Left colon (tissue), 2 donors: ENCODE measurements at regions not wholly inside any gene's neighbourhood (a gene's known extent, or its start where the extent isn't known, plus 50 kb on each side); places are given as distances from the start of the nearest gene placed in this dataset.

Experiments used
- ATAC-seq: fragments of 200-7000 bp; cut with Tn5 transposase; one replicate; pipeline ENCODE4 v1.9.1; 2020; ENCODE audit warnings: mild to moderate bottlenecking, moderate library complexity
- DNase-seq, 2 donors: peaks; one replicate each; pipeline ENCODE4 v3.0.0-alpha.2; 2020
- intact Hi-C, 2 donors: fragments of 100-400 bp; cut with DNase I in 1 of 2; cut with micrococcal nuclease in 1 of 2; formaldehyde crosslinking; loops; one replicate each; pipeline versions ENCODE4 v1.11.2 to v1.14.0; 2022; cut with DNase I, micrococcal nuclease
- donor health status: DM: no; HTN: no; CAD: no.
- donor health status: DM: yes; HTN: yes; CAD: no.

GRCh38 chr18:62664414-62664813 lies 50.9 kb upstream of the PHLPP1 start:
- ATAC-seq, result no peak
- intact Hi-C loops, result no loop called here
- no peak for DNase-seq

- DNase-seq (no peak), ATAC-seq (no peak)
- intact Hi-C loops, result no loop called here
Measured at GRCh38 chr18:62665188-62665587, 50.2 kb upstream of the PHLPP1 start.
